HG02981 (cell line): ENCODE measurements at regions not wholly inside any gene's neighbourhood (a gene's known extent, or its start where the extent isn't known, plus 50 kb on each side); places are given as distances from the start of the nearest gene placed in this dataset.

Experiments
- ATAC-seq: cut with Tn5 transposase; IDR thresholded peaks from one replicate; pipeline ENCODE4 v1.9.1; 2021; ENCODE audit warnings: mild to moderate bottlenecking, moderate library complexity; ENCODE audit not compliant: unreplicated experiment

DNA sequence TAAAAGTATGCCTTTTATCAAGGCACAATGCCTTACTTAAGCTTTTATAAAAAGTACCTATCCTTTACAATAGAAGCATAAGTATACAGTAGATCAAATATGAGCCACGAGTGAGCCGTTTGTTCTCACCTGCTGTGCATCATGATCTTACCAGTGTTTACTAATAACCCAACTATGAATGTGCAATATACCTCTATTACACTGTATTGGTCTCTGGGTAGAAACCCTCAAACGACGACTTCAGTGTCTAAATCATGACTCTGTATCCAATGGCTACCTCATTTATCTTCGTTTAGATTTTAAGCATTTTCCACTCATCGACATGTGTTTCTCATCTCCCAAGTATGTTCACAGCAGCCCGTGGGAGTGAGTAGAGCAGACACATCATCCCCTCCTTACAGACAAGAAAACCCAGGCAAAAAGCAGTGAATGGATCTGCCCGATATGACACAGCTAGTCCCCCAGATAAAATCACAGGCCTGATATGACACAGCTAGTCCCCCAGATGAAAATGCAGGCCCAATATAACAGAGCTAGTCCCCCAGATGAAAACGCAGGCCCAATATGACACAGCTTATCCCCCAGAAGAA is 279.8 kb downstream of the TNS1 start:
- ATAC-seq = no peak

DNA sequence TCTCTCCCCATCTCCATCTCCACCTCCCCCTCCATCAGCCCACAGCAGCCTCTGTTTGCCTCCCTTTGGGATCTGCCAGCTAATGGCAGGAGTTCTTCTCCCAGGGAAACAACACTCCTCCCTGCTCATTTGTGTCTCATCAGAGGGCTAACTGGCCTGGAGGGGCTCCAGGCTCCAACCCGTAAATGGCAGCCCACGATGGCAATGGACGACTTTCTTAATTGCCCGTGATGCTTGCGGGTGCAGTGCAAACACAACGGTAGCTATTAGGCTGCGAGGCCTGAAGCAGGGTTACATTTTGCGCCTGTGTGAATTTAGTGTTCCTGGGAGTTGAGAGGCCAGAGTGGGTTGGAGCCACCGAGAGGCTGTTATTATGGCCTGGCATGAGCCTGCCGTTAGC is 285.1 kb downstream of the TNS1 start:
- ATAC-seq = no peak

DNA sequence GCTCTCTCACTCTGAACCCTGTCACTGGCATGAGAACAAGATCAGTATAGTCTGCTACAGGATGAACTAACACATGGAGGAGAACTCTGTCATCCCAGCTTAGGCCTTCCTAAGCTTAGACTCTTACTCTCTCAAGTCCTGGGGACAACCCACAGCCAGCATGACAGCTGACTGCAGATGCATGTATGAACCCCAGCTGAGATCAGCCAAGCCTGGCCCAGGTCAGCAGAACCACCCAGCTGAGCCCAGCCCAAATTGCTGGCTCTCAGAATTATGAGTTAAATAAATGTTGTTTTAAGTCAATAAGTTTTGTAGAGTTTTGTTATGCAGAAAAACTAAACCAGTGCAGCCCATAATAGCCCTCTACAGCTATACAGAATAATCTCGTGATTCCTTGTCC is 287.3 kb downstream of the TNS1 start:
- no peak for ATAC-seq

DNA sequence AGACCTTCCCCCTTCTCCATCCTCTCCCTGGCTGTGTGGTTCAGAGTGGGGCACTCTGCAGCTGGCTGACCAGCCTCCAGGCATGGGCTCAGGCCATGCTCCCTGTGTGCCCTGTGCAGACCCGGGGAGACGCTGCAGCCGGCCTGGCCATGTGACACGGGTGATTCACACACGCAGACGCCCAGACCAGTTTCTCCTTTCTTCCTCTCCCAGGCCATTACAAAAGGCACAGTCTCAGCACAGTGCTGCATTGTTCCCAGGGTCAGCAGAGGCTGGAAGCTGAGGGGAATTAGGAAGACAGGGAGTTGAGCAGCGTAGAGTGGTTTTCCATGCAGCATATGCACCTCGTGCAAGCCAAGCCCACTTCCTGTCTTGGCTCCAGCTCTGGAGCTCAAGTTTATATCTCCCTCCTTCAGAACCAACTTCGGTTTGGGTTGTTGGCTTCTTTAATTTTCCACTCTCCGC is 288.5 kb downstream of the TNS1 start:
- no peak for ATAC-seq

DNA sequence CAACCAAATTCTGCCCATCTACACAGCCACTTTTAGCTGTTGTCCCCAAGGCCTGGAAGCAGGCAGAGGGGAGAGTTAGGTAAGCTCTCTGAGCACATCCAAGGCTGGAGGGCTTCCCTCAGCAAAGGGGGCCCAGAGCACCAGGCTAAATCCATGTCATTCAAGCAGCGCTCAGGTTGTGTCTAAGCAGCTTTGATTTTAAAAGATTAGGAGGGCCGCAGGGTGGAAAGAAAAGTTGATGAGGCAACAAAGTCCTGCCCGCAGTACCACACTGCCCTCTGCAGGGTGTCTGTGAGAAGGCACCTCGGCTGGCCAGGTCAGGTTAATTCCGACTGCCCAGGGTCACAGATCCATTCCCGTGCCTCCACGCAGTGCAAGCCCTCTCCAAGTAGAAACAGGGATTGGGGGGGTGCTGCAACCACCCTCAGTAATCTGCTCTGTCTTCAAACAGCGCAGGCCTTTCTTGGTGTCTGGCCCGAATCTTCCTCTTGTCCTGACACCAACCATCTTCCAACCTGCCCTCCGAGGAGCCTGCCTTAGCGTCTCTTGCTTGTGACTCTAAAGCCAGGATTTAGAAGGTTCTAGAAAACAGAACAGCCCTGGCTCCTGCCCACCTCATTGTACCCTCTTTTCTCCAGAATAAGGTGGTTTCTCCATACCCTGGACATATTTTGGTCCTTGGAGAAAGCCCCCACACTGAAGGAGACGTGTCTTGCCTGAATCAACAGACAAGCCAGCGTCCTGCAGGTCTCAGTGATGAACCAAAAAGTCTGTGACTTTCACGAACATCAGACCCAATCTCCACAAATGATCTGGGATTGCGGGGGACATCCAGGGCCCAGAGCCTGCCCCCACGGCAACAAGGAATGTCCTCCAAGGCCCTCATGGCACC is 289.2 kb downstream of the TNS1 start:
- ATAC-seq = no peak

DNA sequence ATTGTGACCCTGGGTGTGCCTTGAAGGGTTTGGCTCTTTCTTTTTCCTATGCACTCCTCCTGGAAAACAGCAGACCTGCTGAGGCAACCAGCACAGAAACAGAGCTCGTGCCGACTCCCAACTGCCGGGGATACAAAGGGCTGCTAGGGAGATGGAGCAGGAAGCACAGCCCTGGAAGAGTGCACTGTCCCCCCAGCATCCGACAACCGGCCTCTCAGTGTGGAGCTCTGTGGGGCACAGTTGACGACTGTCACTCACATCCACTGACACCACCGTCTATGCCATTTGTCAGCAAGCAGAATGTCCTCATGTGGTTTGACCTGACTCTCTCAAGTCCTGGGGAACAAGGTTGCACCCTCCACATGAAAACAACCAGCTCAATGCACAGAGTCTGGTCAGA is 290.4 kb downstream of the TNS1 start:
- ATAC-seq = no peak

DNA sequence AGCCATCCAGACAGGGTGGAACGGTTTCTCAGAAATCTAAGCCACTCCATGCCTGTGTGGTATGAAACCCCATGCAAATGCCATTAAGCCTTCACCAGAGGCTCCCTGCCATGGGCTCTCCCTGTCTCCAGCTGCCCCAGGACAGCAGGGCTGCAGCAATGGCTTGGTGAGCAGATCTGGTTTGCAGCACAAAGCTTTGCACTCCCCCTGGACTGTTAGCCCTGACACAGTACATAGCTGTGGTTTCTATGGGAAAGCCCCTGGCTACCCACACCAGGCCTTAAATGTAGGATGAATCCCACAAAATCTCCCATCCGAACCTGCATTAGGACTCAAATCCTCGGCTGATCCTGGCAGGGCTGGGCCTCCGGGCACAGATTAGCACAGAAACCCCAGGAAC is 291.6 kb downstream of the TNS1 start:
- no peak for ATAC-seq

DNA sequence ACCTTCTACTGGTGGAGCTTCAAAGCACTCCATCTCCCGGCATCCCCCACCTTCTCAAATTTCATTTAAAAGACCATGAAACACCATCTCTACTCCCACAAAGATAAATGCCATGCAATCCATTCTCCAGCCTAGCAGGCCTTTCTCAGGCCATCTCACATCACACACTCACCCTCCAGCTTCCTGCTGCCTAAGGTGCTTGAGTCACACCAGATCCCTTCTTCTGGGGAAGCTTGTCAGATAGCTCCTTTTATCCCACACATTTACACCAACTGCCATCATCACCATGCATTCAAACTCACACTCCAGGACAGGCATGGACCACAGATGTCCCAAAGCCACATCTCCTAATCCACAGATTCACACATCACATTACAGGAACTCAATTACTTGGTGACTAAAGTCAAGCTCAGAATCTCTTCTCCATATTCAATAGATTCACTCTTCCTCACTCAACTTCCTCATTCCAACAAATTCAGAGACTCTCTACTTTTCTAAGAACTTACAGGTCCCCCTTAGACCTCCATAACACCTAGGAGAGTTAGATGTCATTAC is 292.5 kb downstream of the TNS1 start:
- ATAC-seq = no peak

DNA sequence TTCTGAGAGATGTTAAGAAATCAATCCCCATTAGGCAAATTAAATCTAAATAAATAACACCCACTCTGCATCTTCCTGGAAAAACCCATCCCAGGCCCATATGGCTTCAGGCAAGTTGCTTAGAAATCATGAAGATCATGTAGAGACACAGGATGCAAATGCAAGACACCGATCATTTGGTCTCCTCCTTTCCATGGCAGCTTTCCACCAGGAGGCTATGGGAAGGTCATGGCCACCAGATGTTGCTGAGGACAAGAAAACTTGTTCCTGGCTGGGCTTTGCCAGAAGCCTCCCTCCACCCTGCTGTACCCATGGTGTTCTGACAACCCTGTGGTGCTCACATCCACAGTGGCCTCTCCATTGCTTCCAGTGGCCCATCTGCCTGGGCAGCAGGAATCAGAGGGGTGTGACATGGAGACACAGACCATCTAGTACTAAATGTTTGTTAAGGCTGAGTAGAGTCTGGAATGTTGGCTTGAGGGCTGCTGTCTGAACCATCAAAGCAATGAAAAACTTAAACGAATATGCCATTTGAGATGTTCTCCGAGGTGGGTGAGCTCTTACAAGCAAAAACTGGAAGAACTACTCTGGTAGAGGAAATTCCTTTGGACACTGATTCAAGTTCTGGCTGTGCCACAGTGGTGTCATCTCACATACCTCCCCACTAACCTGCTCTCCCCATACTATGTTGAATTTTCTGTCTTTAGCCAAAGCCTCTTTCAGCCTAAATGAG is 293.2 kb downstream of the TNS1 start:
- ATAC-seq = no peak

DNA sequence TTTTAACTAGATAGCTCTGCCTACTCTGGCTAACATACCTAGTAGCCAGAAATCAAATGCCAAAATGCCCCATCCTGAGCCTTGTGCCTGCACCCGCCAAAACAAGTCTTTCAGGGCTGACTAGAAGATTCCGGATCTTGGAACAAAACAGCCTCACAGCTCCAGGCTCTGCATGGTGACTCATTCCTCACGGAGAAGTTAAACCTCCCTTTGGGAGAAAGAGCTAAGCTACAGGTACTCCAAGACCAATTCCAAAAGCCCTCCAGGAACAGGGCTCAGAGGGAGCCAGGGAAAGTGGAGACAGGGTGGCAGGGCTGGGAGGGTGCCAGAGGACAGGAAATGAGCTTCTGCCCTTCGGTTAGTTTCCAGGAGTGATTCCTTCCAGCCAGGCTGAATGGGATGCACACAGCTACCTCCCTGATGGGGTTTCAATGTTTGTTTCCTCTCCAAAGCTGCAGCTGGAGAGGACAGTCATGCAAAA is 295.6 kb downstream of the TNS1 start:
- no peak for ATAC-seq

DNA sequence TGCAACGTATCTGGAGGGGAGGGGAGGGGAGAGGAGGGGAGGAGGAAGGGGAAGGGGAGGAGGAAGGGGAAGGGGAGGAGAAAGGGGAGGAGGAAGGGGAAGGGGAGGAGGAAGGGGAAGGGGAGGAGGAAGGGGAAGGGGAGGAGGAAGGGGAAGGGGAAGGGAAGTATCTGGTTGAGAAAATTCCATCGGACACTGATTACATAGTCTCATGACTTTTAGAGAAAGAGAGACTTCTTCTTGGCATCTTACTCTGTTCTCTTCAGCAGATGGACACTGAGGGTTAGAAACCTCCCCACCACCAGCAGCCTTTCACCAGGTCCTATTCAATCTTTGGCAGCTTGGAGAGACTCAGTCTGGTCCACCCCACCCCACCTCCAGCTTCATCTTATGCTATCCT is 296.3 kb downstream of the TNS1 start:
- no peak for ATAC-seq

DNA sequence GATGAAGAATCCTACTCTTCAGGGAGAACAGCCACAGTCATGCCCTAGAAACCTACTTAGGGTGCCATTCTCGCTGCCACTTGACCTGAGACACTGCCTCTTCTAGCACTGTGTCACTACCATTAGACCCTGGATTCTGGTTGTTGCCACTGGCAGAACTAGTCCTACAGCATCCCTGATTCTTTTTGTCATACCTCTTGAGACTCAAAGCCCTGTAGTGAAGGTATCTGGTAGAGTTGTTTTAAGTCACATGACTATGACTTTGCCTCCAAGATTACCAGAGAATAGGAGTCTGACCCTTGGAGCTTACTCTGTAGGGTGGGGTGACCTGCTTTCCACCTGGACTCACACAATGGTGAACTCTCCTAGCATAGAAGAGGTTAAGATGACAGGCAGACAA is 296.7 kb downstream of the TNS1 start:
- ATAC-seq = no peak

DNA sequence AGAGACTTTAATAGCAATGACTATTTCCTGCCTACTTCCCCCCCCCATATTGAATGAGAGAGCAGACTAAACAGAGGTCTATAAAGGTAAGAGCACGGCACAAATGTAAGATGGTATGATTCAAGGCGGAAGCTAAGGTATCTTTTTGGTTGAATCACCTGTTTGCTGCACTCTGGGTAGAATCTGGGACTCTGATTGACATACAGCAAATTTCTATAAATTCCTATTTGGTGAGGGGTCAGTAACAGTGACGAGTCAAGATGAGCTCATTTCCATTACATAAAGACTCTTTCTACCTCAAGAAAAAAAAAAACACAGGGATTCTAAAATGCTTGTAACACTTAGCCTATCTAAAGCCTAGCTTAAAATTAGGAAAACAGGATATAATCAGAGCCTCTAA is 297.3 kb downstream of the TNS1 start:
- no peak for ATAC-seq

DNA sequence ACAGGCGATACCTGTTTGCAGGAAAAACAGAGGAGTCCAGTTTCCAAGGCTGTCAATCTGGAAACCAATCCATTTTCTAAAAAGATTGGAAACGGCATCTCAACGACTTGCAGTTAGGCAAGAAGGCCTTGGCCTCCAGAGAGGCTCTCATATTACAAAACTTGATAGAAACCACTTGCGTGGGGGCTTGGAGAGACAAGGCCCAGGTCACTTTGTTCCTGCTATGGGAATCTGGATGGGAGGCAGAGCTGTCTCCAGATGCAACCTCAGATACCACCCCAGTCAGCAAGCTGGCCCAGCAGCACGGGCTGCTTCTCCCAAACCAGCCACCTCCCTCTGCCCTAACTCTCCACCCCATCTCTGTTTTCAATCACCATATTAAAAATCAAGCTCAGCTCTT is 298.8 kb downstream of the TNS1 start:
- ATAC-seq = no peak

DNA sequence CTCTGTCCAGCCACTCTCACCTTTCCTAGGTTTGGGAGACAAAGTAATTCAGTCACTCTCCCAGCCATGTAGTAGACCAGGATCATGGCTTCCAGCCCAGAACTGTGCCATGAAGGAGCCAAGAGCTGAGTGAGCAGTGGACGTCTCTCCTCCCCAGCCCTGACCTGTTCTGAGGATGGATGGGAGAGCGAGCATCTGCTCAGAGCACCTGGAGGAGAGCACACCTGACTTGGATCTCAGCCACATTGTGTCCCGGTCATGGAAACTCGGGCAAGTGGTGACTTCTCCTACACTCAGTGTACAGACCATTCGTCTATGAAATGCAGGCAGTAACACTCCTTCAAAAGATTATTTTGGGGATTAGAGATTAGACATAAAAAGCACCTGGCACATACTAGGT is 299.7 kb downstream of the TNS1 start:
- no peak for ATAC-seq

DNA sequence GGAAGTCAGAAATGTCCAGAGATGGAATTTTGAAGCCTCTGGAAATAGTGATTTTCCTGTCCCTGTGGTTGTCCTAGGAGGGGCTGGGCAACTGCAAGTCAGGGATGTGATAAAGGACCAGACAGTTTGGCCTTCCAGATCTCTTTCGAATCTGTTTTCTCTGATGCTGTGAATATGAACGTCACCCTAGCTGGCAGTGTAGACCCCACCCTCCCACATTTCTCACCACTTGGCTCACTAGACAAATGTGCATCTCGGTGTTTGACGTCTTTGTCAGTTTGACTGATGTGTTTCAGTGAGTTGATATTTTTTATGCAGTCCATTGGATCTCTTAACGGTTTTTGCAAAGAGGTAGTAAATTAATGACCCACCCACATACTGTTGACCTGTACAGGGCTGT is 301.2 kb downstream of the TNS1 start:
- ATAC-seq = no peak

DNA sequence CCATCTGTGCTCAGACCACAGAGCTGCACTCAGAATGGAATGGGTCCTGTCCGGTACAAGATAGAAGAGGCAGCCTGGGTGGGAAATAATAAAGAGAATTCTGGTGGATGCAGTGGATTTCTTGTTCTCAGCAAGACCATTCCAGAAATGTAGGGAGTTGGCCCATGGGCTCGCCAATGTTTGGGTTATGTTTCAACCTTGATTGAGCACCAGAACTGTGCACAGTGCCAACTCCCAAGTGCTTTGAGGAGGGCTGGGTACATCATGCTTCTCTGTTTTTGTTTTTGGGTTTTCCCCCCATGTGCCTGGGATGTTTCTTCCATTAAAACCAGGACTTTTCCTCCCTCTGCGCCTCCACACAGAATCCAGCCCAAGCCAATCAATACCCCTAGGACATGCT is 304.1 kb downstream of the TNS1 start:
- ATAC-seq = no peak

DNA sequence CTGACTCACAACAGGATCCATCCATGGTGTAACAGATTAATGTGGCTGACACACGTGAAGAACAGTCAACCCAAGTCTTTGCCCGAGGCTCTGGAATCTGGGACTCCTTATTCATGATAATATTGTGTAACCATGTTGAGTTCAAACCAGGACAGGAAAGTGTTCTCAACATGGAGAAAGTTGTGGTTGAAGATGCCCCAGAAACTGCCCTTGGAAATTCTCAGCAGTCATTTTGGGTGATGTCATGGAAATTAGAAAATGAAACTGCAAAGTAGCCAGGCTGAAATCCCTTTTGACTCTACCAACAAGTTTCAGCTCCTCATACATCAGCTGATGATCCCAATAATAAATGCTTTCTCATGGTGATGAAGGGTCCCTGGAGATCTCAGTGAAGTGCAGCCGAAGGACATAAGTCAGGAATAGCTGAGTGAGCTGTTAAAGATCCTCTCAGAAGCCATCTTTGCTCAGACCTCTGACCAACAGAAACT is 307.7 kb downstream of the TNS1 start:
- ATAC-seq = no peak

DNA sequence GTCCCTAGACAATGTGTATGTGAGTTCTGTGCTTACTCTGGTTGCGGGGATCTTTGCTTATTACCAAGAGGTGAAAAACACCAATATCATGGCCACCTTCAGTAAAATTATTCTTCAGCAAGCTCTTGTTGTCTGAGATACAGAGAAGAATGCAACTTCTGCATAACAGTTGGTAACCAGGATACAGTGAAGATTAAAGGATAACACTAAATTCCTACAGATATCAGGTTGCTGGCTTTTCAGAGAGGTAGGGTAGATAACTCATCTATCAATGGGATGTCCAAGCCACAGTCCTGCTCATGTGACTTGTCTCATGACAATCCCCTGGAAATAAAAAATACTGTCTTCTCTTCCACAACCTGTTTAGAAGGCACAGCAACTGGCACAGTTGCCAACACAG is 308.5 kb downstream of the TNS1 start:
- no peak for ATAC-seq

DNA sequence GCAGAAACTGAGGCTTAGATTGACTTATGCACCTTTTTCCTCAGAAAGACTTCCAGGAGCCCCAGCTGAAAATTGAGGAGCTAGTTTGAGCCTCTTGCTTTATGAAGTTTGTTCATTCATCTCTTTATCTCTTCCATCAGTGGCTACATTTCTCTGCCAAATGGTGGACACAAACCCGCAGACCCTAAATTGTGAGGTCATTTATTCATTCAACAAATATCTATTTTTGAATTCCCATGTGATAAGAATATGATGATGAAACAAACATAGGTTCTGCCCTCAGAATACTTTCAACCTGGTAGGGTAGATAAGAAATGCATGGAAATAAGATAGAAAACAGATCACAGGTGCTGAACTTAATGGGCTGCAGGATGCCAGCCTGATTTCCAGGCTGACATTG is 309.4 kb downstream of the TNS1 start:
- no peak for ATAC-seq

DNA sequence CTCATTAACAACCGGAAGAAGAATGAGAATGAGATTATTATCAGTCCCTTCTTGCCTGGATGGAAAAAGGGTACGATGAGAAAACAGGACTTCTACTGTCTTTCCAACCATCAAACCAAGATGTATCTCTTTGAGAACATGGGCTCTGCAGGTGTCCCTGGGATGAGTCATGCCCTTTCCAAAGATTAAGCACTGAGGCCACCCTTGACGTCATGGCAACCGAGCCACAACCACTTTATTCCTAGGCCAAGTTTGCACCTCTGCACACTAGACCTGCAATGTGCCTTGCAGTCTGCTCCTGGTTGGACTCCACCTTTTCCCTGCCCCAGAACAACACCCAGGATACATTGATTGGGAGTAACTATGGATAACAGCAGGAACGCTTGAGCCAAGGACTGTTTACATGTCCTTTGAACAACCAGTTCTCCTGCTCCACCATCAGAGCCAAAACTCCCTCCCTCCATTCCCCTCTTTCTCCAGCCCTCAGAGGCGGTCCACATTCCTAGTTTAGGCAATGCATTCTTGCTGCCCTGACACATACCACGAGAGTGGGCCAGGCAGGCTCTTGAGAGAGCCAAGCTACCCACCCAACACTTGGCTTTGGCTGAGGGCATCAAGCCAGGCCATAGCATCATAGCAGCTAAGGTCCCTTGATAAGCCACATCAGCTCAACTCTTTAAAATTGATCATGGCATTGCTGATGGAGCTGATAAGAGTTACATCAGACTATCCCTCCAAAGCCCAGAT is 310.7 kb downstream of the TNS1 start:
- ATAC-seq = no peak
